ENCODE measurements at regions not wholly inside any gene's neighbourhood (a gene's known extent, or its start where the extent isn't known, plus 50 kb on each side); places are given as distances from the start of the nearest gene placed in this dataset.

DNA sequence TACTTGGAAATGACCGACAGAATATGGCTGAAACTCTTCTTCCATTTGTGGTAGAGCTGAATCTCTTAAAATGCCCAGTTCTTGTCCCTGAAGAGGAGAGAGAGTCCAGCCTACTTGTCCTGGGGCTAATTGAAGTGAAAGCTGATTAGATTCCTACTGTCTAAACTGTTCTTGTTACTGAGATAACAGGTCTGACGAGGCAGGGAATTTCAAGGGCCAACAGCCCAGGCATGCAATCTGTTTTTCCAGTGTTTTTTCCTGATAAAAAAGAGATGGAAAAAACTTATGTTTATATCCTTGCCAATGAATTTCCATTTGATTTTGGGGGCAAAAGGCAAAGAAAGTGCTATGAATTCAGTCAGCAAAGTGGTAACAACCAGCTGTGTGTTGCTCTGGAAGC, 195.5 kb downstream of the ETS1 start:
- TF ChIP-seq POLR2AphosphoS5 (IDR thresholded peaks at IDR 0.05; ENCODE audit: low read depth): no peak
- no peak for TF ChIP-seq CTCF (conservative IDR thresholded peaks at IDR 0.05; ENCODE audit: low read depth in 2 of 2)
- no peak for TF ChIP-seq EZH2 (IDR thresholded peaks at IDR 0.05; ENCODE audit: low read depth, unreplicated experiment)
- no peak for TF ChIP-seq JUNB (IDR thresholded peaks at IDR 0.05; ENCODE audit: unreplicated experiment)
- TF ChIP-seq, protein P1, sequence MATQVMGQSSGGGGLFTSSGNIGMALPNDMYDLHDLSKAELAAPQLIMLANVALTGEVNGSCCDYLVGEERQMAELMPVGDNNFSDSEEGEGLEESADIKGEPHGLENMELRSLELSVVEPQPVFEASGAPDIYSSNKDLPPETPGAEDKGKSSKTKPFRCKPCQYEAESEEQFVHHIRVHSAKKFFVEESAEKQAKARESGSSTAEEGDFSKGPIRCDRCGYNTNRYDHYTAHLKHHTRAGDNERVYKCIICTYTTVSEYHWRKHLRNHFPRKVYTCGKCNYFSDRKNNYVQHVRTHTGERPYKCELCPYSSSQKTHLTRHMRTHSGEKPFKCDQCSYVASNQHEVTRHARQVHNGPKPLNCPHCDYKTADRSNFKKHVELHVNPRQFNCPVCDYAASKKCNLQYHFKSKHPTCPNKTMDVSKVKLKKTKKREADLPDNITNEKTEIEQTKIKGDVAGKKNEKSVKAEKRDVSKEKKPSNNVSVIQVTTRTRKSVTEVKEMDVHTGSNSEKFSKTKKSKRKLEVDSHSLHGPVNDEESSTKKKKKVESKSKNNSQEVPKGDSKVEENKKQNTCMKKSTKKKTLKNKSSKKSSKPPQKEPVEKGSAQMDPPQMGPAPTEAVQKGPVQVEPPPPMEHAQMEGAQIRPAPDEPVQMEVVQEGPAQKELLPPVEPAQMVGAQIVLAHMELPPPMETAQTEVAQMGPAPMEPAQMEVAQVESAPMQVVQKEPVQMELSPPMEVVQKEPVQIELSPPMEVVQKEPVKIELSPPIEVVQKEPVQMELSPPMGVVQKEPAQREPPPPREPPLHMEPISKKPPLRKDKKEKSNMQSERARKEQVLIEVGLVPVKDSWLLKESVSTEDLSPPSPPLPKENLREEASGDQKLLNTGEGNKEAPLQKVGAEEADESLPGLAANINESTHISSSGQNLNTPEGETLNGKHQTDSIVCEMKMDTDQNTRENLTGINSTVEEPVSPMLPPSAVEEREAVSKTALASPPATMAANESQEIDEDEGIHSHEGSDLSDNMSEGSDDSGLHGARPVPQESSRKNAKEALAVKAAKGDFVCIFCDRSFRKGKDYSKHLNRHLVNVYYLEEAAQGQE (IDR thresholded peaks at IDR 0.05; ENCODE audit: unreplicated experiment): no peak
- no peak for TF ChIP-seq CREB1 (CRISPR knock-in tag; IDR thresholded peaks at IDR 0.05; ENCODE audit: low read depth)
- TF ChIP-seq EZH2phosphoT487 (IDR thresholded peaks at IDR 0.05; ENCODE audit: unreplicated experiment): no peak
- no peak for TF ChIP-seq ZNF114 (CRISPR knock-in tag; IDR thresholded peaks at IDR 0.05)
- TF ChIP-seq ETS1 (IDR thresholded peaks at IDR 0.05): no peak
- TF ChIP-seq ZNF331 (CRISPR knock-in tag; IDR thresholded peaks at IDR 0.05; ENCODE audit: low read depth): no peak
- TF ChIP-seq NANOG (IDR thresholded peaks at IDR 0.05; ENCODE audit: borderline replicate concordance): no peak

Data from GM23338 (cell line).